A549 (cell line): ENCODE measurements at regions not wholly inside any gene's neighbourhood (a gene's known extent, or its start where the extent isn't known, plus 50 kb on each side); places are given as distances from the start of the nearest gene placed in this dataset.

Source experiments
- ATAC-seq, 2 experiments: fragments of 200-7000 bp in 1 of 2; fragments of >200 bp in 1 of 2; cut with Nextera tagmentation in 1 of 2; cut with Tn5 transposase in 1 of 2; 3 replicates each; pipeline versions ENCODE4 v1.8.0 to v1.9.1; 2018 to 2020; ENCODE audit warnings: mild to moderate bottlenecking in 1 of 2, moderate library complexity in 1 of 2
- CTCF ChIA-PET: fragments of 300-600 bp; sonication (Branson Sonifier 250); formaldehyde crosslinking; extraction: SDS; loops from one replicate; lab custom pipeline; 2021; ENCODE audit warnings: antibody characterized with exemption, inconsistent platforms; lab: Yijun Ruan, JAX
- POLR2A ChIA-PET: fragments of 350-600 bp; formaldehyde crosslinking; extraction: SDS; loops from one replicate; lab custom pipeline; 2021; ENCODE audit warnings: antibody characterized with exemption, inconsistent platforms; lab: Yijun Ruan, JAX
- DNase-seq, 2 experiments: peaks; one replicate each; pipeline versions ENCODE4 v3.0.0 to v3.0.0-alpha.2; 2011 to 2016; ENCODE audit warnings: low read depth in 1 of 2, low spot score in 1 of 2
- FAIRE-seq: peaks from 2 replicates; lab custom pipeline; 2011; peaks lifted over from hg19 to GRCh38; lab: Jason Lieb, UNC
- H3K27ac ChIP-seq, 2 experiments: fragments of >200 bp; sonication (Bioruptor Twin); formaldehyde crosslinking; 3 replicates each; pipeline ENCODE4 v1.5.1; 2016 to 2017
- H3K4me1 ChIP-seq: fragments of >200 bp; sonication (Bioruptor Twin); formaldehyde crosslinking; 3 replicates; pipeline ENCODE4 v1.6.1; 2016
- H3K4me2 ChIP-seq: fragments of >200 bp; sonication (Bioruptor Twin); formaldehyde crosslinking; 3 replicates; pipeline ENCODE4 v1.6.1; 2016
- H3K4me3 ChIP-seq: fragments of >200 bp; sonication (Bioruptor Twin); formaldehyde crosslinking; 3 replicates; pipeline ENCODE4 v1.5.1; 2016
- H3K9me3 ChIP-seq: fragments of >200 bp; sonication (Bioruptor Twin); formaldehyde crosslinking; 3 replicates; pipeline ENCODE4 v1.6.1; 2016
- ATOH8 ChIP-seq: fragments of 250-450 bp; sonication (Bioruptor Pico); IDR thresholded peaks from 2 replicates; pipeline ENCODE4 v1.5.0; 2020; ENCODE audit warnings: low read depth, mild to moderate bottlenecking, moderate library complexity
- CBX2 ChIP-seq: fragments of 200-600 bp; sonication (generic); IDR thresholded peaks from 2 replicates; pipeline ENCODE4 v1.6.1; 2016; ENCODE audit warnings: low read depth, mild to moderate bottlenecking, borderline replicate concordance
- CHD2 ChIP-seq: fragments of 150-350 bp; IDR thresholded peaks from 2 replicates; pipeline ENCODE4 v1.6.1; 2014; ENCODE audit warnings: low read length; ENCODE audit not compliant: partially characterized antibody
- E2F6 ChIP-seq: IDR thresholded peaks from 2 replicates; pipeline ENCODE4 v1.6.1; 2012; ENCODE audit warnings: low read depth, borderline replicate concordance
- EHMT2 ChIP-seq: fragments of 200-600 bp; sonication (generic); IDR thresholded peaks from 2 replicates; pipeline ENCODE4 v1.6.1; 2016; ENCODE audit warnings: antibody characterized with exemption, low read depth, mild to moderate bottlenecking, moderate library complexity
- ELK1 ChIP-seq: fragments of 150-350 bp; IDR thresholded peaks from 2 replicates; pipeline ENCODE4 v1.6.1; 2014; ENCODE audit warnings: low read depth, mild to moderate bottlenecking, low read length
- FOSL2 ChIP-seq, 2 experiments: fragments of 450-650 bp in 1 of 2; fragments of >200 bp in 1 of 2; sonication (Bioruptor Twin) in 1 of 2; formaldehyde crosslinking; IDR thresholded peaks; 2 replicates each; pipeline versions ENCODE4 v1.5.0 to v1.6.1; 2016 to 2020; ENCODE audit warnings: mild to moderate bottlenecking in 1 of 2, moderate library complexity in 1 of 2
- GATA3 ChIP-seq: IDR thresholded peaks from 2 replicates; pipeline ENCODE4 v1.6.1; 2012; ENCODE audit warnings: borderline replicate concordance
- HDAC2 ChIP-seq: fragments of 200-600 bp; sonication (generic); IDR thresholded peaks from 2 replicates; pipeline ENCODE4 v1.6.1; 2016
- HEYL ChIP-seq: fragments of 250-450 bp; sonication (Bioruptor Pico); IDR thresholded peaks from 2 replicates; pipeline ENCODE4 v1.8.0; 2021; ENCODE audit warnings: mild to moderate bottlenecking, moderate library complexity
- HMGXB4 ChIP-seq: fragments of 250-450 bp; sonication (Bioruptor Pico); IDR thresholded peaks from 2 replicates; pipeline ENCODE4 v1.5.0; 2021; ENCODE audit warnings: mild to moderate bottlenecking, moderate library complexity, borderline replicate concordance
- HOXA7 ChIP-seq: fragments of 250-450 bp; sonication (Bioruptor Pico); IDR thresholded peaks from 2 replicates; pipeline ENCODE4 v1.5.0; 2020; ENCODE audit warnings: mild to moderate bottlenecking, moderate library complexity
- HOXB5 ChIP-seq: fragments of 250-450 bp; sonication (Bioruptor Pico); IDR thresholded peaks from 2 replicates; pipeline ENCODE4 v1.5.0; 2020; ENCODE audit warnings: mild to moderate bottlenecking, moderate library complexity
- JUN ChIP-seq, 2 experiments: fragments of >200 bp; sonication (Bioruptor Twin); formaldehyde crosslinking; IDR thresholded peaks; 2 replicates in 1 of 2; 3 replicates in 1 of 2; pipeline ENCODE4 v1.6.1; 2016 to 2017
- JUNB ChIP-seq: fragments of >200 bp; sonication (Bioruptor Twin); formaldehyde crosslinking; IDR thresholded peaks from 2 replicates; pipeline ENCODE4 v1.6.1; 2016
- KDM1A ChIP-seq: fragments of 200-600 bp; sonication (generic); IDR thresholded peaks from 2 replicates; pipeline ENCODE4 v1.6.1; 2016; ENCODE audit warnings: low read depth, mild to moderate bottlenecking
- KDM5A ChIP-seq: fragments of 200-600 bp; sonication (generic); IDR thresholded peaks from 2 replicates; pipeline ENCODE4 v1.6.1; 2016; ENCODE audit warnings: antibody characterized with exemption, mild to moderate bottlenecking
- MAFK ChIP-seq: fragments of 450-650 bp; IDR thresholded peaks from 2 replicates; pipeline ENCODE4 v1.6.1; 2014; ENCODE audit not compliant: partially characterized antibody
- MAZ ChIP-seq: fragments of 150-350 bp; IDR thresholded peaks from 2 replicates; pipeline ENCODE4 v1.6.1; 2014; ENCODE audit warnings: antibody characterized with exemption, low read depth, low read length, borderline replicate concordance
- NFE2L2 ChIP-seq: fragments of 150-350 bp; conservative IDR thresholded peaks from 2 replicates; pipeline ENCODE4 v1.6.1; 2014; ENCODE audit warnings: low read length
- NPAS2 ChIP-seq: fragments of 250-450 bp; sonication (Bioruptor Pico); IDR thresholded peaks from 2 replicates; pipeline ENCODE4 v1.8.0; 2022; ENCODE audit warnings: mild to moderate bottlenecking, moderate library complexity, borderline replicate concordance
- NR3C1 ChIP-seq: fragments of >200 bp; sonication (Bioruptor Twin); formaldehyde crosslinking; IDR thresholded peaks from 3 replicates; pipeline ENCODE4 v1.6.1; 2017
- PBX3 ChIP-seq: IDR thresholded peaks from 2 replicates; pipeline ENCODE4 v1.6.1; 2012
- PHF8 ChIP-seq: fragments of 200-600 bp; sonication (generic); IDR thresholded peaks from 2 replicates; pipeline ENCODE4 v1.6.1; 2016; ENCODE audit warnings: low read depth, mild to moderate bottlenecking, antibody characterized with exemption, moderate library complexity, borderline replicate concordance
- POLR2AphosphoS2 ChIP-seq: conservative IDR thresholded peaks from 2 replicates; pipeline ENCODE4 v1.6.1; 2012; ENCODE audit warnings: low read length, improper control_type of control experiment, inconsistent platforms
- RARB ChIP-seq: fragments of 250-450 bp; sonication (Bioruptor Pico); IDR thresholded peaks from 2 replicates; pipeline ENCODE4 v1.8.0; 2021; ENCODE audit warnings: mild to moderate bottlenecking, moderate library complexity
- RCOR1 ChIP-seq: fragments of 150-350 bp; IDR thresholded peaks from 2 replicates; pipeline ENCODE4 v1.6.1; 2014; ENCODE audit warnings: antibody characterized with exemption, low read length, low read depth
- SREBF2 ChIP-seq: fragments of 450-650 bp; IDR thresholded peaks from 2 replicates; pipeline ENCODE4 v1.6.1; 2014; ENCODE audit warnings: mild to moderate bottlenecking, moderate library complexity
- TFCP2L1 ChIP-seq: fragments of 250-450 bp; sonication (Bioruptor Pico); IDR thresholded peaks from 2 replicates; pipeline ENCODE4 v1.5.0; 2021; ENCODE audit warnings: mild to moderate bottlenecking
- ZFP36 ChIP-seq: fragments of 450-650 bp; IDR thresholded peaks from 2 replicates; pipeline ENCODE4 v1.6.1; 2014; ENCODE audit warnings: borderline replicate concordance; ENCODE audit not compliant: partially characterized antibody
- WGBS: methylation state at CpG from one replicate; pipeline ENCODE4 v1.1.6; 2017; ENCODE audit errors: missing lambda C conversion rate; 5-methylcytosine and 5-hydroxymethylcytosine counted together

GRCh38 chr10:35699848-35700486 is 57.9 kb upstream of the FZD8 start:
- Histone ChIP-seq H3K4me3 (no peak overlapping the region), H3K9me3 (no peaks in the 10 kb centered on the region), H3K4me1 (no peaks in the 10 kb centered on the region)
- TF ChIP-seq ELK1 (no peak), POLR2AphosphoS2 (no peak), E2F6 (no peak), KDM1A (no peak), CBX2 (no peak), MAZ (no peak), FOSL2 (IDR thresholded peaks at IDR 0.05) (no peak), FOSL2 (CRISPR knock-in tag; IDR thresholded peaks at IDR 0.05) (no peak), MAFK (no peak), HEYL (CRISPR knock-in tag) (no peak), HOXA7 (CRISPR knock-in tag) (no peak), NPAS2 (CRISPR knock-in tag) (no peak), PHF8 (no peak), JUNB (no peak), HMGXB4 (CRISPR knock-in tag) (no peak), CHD2 (no peak), RARB (CRISPR knock-in tag) (no peak), ZFP36 (no peak), KDM5A (no peak)
- TF ChIP-seq, all 56 proteins: peak for 0
- no peak overlapping the region for H3K27ac ChIP-seq
- ATAC-seq (no peak), DNase-seq (no peak), FAIRE-seq (no peak)
- CTCF ChIA-PET: no interaction called here
- H3K4me2 ChIP-seq: no peak overlapping the region
- POLR2A ChIA-PET: no interaction called here
- WGBS: 71% methylated on average over 5 of the region's 5 CpGs

GRCh38 chr10:35696392-35697287 is 54.5 kb upstream of the FZD8 start:
- FAIRE-seq: no peak
- POLR2A ChIA-PET: no interaction called here
- TF ChIP-seq NR3C1 (no peak), RCOR1 (no peak), GATA3 (no peak), PBX3 (no peak), HMGXB4 (CRISPR knock-in tag) (no peak), SREBF2 (no peak), ATOH8 (CRISPR knock-in tag) (no peak), PHF8 (no peak), NFE2L2 (no peak), MAZ (no peak), HOXB5 (CRISPR knock-in tag) (no peak), EHMT2 (no peak), JUN (IDR thresholded peaks at IDR 0.05) (no peak), HDAC2 (no peak), TFCP2L1 (CRISPR knock-in tag) (no peak)

More at GRCh38 chr10:35696392-35697287, 54.5 kb upstream of the FZD8 start:
- WGBS: 35% methylated on average over 5 of the region's 5 CpGs
- Histone ChIP-seq H3K4me3 (no peak overlapping the region), H3K27ac (no peak overlapping the region), H3K9me3 (no peaks in the 10 kb centered on the region), H3K4me1 (no peaks in the 10 kb centered on the region), H3K4me2 (no peak overlapping the region)
- CTCF ChIA-PET: no interaction called here
- no peak for DNase-seq
- ATAC-seq: no peak
